DND-41 (cell line): ENCODE measurements at regions not wholly inside any gene's neighbourhood (a gene's known extent, or its start where the extent isn't known, plus 50 kb on each side); places are given as distances from the start of the nearest gene placed in this dataset.

Source experiments
- EZH2 ChIP-seq: IDR thresholded peaks from 3 replicates; pipeline ENCODE4 v1.6.1; 2012; ENCODE audit warnings: borderline replicate concordance, low read depth, mild to moderate bottlenecking, moderate library complexity, low read length, inconsistent platforms; ENCODE audit not compliant: severe bottlenecking
- TF ChIP-seq, protein P1 (sequence below): IDR thresholded peaks from 2 replicates; pipeline ENCODE4 v1.5.1; 2012; ENCODE audit warnings: borderline replicate concordance, low read length, moderate library complexity, mild to moderate bottlenecking; ENCODE audit not compliant: poor library complexity, severe bottlenecking; ENCODE audit errors: extremely low read depth

GRCh38 chr7:138297526-138297925 is 162.5 kb upstream of the TRIM24 start:
- TF ChIP-seq, protein P1, sequence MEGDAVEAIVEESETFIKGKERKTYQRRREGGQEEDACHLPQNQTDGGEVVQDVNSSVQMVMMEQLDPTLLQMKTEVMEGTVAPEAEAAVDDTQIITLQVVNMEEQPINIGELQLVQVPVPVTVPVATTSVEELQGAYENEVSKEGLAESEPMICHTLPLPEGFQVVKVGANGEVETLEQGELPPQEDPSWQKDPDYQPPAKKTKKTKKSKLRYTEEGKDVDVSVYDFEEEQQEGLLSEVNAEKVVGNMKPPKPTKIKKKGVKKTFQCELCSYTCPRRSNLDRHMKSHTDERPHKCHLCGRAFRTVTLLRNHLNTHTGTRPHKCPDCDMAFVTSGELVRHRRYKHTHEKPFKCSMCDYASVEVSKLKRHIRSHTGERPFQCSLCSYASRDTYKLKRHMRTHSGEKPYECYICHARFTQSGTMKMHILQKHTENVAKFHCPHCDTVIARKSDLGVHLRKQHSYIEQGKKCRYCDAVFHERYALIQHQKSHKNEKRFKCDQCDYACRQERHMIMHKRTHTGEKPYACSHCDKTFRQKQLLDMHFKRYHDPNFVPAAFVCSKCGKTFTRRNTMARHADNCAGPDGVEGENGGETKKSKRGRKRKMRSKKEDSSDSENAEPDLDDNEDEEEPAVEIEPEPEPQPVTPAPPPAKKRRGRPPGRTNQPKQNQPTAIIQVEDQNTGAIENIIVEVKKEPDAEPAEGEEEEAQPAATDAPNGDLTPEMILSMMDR, result no peak
- no peak for TF ChIP-seq EZH2
